Activated CD8-positive, alpha-beta memory T cell treated with anti-CD3 and anti-CD28 coated beads for 1 hour (primary cell): ENCODE measurements at regions not wholly inside any gene's neighbourhood (a gene's known extent, or its start where the extent isn't known, plus 50 kb on each side); places are given as distances from the start of the nearest gene placed in this dataset.
"Not testable (repeated sequence)": the region's sequence is repeated elsewhere in the genome, so short reads cannot be mapped to it uniquely, and the experiment has no call there.

Experiments
- DNase-seq, 2 donors: peaks; one replicate each; pipeline ENCODE4 v3.0.0-alpha.2; 2020; ENCODE audit warnings: low read depth in 1 of 2; ENCODE audit errors: extremely low read depth in 1 of 2

DNA sequence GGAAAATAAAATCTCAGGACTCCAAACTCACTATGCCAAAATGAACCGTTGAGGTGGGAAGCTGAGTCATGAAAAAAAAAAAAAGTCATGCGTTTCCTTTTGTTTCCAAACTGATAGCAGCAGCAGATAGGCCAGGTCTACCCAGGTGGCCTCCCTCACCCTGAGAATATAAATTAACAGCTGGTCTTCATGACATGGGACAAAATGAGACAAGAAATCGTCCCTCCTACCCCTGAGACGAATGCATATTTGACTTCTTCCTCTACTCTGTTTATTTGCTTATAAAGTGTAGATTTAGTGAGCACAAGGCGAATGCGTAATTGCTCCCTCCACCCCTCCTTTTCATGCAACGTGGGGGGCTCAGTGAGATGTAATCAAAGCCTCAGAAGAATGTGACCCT, 204.3 kb downstream of the TMEM121 start:
- not testable (repeated sequence) for DNase-seq

DNA sequence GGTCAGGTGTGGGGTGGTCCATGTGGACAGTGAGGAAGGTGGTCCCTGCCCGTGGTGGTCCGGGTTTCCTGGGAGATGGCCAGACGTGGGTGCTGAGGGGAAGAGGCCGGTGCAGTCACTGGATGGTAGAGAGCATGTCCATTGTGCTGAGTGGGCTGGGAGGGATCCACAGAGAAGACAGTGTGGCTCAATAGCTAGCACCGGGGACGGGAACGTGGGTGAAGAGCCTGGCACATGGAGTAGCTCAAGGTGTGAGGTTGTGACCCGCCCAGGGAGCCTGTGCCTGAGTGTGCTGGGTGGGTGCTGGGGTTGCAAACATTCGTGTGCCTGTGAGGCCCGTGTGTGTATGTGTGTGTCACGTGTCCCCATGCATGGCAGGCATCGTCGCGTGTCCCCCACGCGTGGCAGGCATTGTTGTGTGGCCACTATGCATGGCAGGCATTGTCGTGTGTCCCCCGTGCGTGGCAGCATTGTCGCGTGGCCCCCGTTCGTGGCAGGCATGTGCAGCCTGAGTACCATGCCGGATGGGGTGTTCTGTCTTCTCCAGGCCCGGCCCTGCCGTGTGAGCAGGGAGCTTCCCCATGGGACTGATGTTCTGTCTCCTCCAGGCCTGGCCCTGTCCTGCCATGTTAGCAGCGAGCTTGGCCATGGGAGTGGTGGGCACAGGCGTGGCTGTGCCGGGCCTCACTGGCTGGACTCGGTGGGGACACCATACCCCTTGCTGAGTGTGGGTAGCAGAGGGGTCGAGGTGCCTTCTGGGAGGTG, 205.0 kb downstream of the TMEM121 start:
- not testable (repeated sequence) for DNase-seq

DNA sequence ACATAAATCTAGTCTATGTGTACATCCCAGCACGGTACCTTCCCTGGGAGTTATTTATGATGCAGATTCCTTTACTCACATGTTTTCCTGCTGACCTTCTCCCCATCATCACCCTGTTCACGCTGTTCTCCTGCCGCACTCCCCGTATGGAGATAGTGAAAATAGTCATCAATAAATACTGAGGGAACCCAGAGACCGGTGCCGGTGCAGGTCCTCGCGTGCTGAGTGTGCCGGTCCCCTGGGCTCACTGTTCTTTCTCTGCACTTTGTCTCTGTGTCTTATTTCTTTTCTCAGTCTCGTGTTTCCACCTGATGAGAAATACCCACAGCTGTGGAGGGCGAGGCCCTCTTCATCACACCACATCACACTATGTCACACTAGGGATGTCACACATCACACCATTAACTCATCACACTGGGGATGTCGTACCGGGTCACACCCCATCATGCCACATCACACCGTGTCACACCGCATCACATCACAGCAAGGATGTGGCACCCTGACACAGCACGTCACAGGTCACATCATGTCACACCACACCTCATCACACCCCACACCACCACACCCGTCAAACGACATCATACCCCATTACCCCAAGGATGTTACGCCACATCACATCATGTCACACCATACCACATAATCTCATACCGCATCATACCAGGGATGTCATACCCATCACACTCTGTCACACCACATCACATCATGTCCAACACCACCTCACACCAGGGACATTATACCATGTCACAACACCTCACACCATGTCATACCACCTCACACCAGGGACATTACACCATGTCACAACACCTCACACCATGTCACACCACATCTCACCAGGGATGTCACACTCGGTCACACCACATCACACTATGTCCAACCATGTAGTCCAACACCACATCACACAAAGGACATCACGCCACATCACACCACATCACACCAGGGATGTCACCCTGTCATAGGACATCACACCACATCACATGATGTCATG, 207.0 kb downstream of the TMEM121 start:
- DNase-seq: no peak

DNA sequence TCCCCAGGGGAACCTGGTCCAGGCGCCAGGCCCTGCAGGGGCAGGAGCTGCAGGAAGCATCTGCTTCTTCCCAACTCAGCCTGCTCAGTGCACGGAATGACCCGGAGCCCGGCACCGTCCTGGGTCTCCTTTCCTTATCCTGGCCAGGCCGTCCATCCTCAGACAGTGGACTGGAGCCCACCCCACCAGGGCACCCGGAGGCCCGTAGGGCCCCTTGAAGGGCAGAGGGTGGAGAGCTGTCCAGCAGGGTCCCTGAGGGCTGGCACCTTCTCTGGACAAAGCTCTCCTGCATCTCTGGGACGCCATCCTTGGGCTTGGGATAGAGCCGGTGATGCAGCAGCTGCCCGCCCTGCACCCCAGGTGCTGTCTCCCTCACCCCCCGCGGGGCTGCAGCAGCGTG, 207.9 kb downstream of the TMEM121 start:
- not testable (repeated sequence) for DNase-seq

DNA sequence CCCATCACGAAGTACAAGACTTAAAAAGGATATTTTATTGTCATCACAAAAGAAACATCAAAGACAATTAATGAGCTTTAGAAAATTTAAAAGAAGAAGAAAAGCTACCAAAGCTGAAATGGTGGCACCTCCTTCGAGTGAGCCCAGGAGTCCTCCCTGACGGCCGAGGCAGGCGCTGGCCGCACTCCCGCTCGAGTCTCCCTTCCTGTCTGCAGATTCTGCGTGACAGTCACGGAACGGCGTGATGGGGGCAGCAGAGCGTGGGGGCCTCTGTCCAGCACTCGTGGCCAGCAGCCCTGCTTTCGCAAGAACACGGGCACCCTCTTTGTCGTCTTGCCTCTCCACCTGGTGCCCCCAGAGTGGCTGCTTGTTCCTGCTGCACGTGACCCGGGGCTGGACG, 209.9 kb downstream of the TMEM121 start:
- not testable (repeated sequence) for DNase-seq

DNA sequence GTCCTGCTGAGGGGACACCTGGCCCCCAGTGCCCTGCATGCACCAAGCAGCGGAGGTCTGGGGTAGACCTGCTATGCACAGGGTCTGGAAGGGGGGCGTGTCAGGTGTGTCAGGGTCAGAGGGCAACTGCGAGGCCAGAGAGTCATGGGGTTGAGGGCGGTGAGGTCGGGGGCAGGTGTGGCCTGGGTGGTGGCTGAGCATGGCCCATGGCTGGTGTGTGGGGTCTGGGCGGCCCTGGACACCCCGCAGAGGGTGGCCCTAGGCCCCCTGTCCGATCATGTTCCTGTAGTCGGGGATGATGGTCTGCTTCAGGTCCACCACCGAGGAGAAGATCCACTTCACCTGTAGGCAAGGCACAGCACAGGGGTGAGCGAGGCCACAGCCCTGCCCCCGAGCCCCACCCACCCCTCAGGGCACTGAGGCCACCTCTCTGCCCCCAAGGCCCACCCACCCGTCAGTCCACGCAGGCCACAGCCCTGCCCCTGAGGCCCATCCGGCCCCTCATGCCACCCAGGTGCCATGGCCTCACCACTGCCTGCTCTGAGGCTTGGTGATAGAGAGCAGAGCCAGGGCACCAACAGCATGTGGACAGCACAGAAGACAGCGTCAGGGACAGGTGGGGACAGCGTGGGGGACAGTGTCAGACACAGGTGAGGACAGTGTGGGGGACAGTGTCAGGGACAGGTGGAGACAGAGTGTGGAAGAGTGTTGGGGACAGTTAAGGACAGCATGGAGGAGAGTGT, 211.3 kb downstream of the TMEM121 start:
- DNase-seq: no peak

DNA sequence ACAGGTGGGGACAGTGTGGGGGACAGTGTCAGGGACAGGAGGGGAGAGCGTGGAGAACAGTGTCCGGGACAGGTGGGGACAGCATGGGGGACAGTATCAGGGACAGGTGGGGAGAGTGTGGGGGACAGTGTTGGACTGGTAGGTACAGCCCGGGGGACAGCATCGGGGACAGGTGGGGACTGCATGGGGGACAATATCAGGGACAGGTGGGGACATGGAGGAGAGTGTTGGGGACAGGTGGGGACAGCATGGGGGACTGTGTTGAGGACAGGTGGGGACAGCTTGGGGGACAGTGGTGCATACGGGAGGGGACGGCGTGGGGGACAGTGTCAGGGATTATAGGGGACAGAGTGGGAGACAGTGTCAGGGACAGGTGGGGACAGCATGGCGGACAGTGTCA, 212.3 kb downstream of the TMEM121 start:
- DNase-seq: no peak

DNA sequence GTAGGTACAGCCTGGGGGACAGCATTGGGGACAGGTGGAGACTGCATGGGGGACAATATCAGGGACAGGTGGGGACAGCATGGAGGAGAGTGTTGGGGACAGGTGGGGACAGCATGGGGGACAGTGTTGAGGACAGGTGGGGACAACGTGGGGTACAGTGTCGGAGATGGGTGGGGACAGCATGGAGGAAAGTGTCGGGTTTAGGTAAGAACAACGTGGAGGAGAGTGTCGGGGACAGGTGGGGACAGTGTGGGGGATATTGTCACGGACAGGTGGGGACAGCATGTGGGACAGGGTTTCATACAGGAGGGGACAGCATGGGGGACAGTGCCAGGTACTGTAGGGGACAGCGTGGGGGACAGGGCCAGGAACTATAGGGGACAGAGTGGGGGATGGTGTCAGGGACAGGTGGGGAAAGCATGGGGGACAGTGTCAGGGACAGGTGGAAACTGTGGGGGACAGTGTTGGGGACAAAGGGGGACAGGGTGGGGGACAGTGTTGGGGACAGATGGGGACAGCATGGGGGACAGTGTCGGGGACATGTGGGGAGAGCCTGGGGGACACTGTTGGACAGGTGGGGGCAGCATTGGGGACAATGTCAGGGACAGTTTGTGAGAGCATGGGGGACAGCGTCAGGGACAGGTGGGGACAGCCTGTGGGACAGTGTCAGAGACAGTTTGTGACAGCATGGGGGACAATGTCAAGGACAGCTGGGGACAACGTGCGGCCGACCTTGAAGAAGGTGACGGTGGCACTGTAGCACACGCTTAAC, 213.1 kb downstream of the TMEM121 start:
- no peak for DNase-seq

DNA sequence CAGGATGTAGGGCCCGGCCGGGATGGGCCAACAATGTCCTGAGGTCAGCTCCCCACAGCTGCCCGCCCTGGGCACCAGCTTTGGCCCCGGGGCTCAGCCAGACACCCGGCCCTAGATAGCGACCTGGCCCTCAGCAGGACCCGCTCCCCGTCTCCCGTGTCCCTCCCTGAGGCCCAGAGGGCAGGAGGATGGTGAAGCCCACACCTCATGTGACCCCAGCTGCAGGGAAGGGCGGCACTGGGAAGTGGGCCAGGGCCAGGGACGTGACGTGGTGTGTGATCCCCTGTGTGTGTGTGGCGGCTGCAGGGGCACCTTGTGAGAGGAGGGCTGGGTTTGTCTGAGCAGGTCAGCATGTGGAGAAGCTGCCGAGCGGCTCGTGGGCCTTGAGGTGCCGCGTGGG, 213.9 kb downstream of the TMEM121 start:
- DNase-seq: not testable (repeated sequence)

DNA sequence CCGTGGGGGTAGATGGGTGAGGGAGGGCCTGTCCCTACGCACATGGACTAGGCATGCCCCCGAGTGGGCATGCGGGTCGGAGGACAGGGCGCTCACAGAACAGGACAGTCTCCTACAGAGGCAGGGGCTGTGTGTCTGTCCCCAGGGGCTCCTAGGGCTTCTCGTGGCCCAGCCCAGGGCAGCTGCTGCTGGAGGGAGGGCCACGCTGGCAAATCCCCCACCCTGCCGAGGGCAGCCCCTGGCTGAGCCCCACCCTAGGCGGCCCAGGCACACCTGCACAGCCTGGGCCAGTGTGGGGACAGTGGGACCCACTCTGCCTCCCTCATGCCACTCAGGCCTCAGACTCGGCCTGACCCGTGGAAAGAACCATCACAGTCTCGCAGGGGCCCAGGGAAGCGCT, 214.6 kb downstream of the TMEM121 start:
- not testable (repeated sequence) for DNase-seq

DNA sequence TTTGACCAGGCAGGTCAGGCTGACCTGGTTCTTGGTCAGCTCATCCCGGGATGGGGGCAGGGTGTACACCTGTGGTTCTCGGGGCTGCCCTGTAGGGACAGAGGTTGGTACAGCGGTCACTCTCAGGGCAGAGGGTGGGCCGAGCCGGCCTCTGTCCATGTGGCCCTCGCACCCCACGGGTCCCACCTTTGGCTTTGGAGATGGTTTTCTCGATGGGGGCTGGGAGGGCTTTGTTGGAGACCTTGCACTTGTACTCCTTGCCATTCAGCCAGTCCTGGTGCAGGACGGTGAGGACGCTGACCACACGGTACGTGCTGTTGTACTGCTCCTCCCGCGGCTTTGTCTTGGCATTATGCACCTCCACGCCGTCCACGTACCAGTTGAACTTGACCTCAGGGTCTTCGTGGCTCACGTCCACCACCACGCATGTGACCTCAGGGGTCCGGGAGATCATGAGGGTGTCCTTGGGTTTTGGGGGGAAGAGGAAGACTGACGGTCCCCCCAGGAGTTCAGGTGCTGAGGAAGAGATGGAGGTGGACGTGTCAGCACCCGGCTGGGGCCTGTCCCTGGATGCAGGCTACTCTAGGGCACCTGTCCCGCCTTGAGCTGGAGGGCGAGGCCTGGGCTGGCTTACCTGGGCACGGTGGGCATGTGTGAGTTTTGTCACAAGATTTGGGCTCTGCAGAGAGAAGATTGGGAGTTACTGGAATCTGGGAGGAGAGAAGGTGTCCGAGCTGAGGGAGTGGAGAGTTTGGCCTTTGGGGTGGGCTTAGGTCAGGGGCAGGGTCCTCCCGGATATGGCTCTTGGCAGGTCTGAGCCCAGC, 215.5 kb downstream of the TMEM121 start:
- not testable (repeated sequence) for DNase-seq

DNA sequence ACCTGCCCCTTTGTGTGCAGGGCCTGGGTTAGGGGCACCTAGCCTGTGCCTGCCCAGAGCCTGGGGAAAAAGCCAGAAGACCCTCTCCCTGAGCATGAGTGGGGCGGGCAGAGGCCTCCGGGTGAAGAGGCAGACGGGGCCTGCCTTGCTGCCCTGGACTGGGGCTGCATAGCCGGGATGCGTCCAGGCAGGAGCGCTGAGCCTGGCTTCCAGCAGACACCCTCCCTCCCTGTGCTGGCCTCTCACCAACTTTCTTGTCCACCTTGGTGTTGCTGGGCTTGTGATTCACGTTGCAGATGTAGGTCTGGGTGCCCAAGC, 216.1 kb downstream of the TMEM121 start:
- DNase-seq: no peak

DNA sequence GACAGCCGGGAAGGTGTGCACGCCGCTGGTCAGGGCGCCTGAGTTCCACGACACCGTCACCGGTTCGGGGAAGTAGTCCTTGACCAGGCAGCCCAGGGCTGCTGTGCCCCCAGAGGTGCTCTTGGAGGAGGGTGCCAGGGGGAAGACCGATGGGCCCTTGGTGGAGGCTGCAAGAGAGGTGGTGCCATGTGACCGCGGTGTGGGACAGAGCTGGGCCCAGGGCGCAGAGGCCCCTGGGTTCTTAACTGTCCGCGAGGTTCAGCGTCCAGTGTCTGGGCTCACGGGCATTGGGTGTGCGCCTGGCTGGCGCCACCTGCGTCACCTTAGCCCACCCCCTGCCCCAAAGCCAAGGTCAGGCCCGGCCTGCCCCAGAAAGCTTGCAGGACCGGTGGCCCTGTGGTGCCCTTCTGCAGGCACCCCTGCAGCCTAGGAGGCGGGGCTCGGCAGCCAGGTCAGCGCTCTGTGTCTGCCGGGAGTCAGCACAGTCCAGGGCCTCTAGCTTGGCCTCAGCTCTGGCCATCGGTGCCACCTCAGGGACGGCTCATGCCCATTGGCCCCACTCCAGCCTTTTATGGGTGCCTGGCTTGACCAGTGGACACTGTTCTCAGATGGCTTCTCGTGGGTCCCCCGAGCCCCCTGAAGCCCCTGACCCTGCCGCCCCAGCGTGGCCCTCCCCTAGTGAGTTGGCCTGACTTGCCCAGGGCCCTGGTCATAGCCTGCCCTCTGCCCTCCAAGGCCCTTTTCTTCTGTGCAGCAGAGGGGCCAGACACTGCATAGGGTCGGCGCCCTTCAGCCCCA, 216.7 kb downstream of the TMEM121 start:
- not testable (repeated sequence) for DNase-seq

DNA sequence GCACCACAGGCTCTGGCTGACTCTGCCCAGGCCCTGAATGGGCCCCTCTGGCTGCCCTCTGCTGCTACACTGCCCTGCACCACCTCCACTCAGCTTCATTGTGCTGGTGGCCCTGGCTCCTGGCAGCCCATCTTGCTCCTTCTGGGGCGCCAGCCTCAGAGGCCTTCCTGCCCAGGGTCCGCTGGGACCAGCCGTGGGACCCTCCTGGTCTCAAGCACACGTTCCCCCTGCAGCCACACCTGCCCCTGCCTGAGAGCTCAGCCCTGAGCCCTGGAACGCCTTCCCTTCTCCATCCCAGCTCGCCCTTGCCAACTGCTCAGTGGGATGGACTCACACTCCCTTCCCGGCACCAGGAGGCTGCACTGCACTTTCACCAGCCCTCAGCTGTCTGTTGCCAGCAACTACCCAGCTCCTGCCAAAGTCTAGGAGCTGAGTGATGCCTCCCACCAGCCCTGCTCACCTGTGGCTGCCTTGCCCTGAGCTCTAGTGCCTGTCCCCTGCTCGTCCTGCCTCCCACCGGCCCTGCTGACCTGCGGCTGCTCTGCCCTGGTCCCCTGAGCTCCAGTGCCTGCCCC, 217.9 kb downstream of the TMEM121 start:
- DNase-seq: not testable (repeated sequence)

DNA sequence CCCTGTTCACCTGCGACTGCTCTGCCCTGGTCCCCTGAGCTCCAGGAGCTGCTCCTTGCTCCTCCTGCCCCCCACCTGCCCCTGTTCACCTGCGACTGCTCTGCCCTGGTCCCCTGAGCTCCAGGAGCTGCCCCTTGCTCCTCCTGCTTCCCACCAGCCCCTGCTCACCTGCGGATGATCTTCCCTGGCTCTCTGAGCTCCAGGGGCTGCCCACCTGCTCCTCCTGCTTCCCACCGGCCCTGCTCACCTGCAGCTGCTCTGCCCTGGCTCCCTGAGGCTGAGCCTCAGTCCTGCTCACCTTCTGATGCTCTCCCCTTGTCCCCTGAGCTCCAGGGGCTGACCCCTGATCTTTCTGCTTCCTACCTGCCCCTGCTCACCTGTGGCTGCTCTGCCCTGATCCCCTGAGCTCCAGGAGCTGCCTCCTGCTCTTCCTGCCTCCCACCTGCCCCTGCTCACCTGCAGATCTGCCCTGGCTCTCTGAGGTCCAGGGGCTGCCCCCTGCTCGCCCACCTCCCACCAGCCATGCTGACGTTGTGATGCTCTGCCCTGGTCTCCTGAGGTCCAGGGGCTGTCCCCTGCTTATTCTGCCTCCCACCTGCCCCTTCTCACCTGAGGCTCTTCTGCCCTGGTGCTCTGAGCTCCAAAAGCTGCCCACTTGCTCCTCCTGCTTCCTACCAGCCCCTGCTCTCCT, 219.2 kb downstream of the TMEM121 start:
- no peak for DNase-seq

DNA sequence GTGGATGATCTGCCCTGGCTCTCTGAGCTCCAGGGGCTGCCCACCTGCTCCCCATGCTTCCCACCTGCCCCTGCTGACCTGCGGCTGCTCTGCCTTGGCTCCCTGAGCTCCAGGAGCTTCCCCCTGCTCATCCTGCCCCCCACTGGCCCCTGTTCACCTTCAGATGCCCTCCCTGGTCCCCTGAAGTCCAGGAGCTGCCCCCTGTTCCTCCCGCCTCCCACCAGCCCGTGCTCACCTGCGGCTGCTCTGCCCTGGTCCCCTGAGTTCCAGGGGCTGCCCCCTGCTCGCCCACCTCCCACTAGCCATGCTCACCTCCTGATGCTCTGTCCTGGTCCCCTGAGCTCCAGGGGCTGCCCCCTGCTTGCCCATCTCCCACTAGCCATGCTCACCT, 219.7 kb downstream of the TMEM121 start:
- DNase-seq: no peak

DNA sequence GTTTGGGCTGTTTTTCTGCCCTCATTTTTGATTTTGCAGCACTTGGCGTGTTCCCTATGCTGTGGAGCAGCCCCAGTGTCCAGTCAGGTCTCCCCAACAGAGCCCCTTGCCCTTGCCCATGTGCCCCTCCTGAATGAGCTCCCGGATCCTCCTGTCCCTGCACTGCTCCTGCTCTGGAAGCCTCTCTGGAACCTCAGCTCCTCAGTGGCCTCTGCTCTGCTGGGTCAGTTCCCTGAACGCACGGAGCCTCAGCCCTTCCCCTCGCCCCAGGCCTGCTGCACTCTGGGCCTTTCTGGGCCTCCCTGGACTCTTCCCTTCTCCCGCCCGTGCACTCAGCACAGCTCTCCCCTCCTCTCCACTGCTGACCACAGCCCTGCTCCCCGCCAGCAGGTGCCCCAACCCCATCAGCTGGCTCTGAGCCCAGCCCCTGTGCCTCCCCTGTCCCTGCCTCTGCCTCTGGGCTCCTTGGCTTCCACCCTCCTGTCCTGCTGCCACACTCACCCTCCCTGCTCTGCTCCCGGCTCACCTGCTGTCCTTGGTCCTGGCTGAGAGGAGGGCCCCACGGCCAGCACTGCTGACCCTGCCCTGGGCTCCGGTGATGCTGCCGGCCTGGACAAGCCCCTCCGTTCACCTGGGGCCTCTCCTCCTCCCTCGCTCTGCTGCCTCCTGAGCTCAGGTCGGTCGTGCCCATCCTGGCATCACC, 220.6 kb downstream of the TMEM121 start:
- DNase-seq: not testable (repeated sequence)
